HG02943 (cell line): ENCODE measurements at regions not wholly inside any gene's neighbourhood (a gene's known extent, or its start where the extent isn't known, plus 50 kb on each side); places are given as distances from the start of the nearest gene placed in this dataset.
"Not testable (repeated sequence)": the region's sequence is repeated elsewhere in the genome, so short reads cannot be mapped to it uniquely, and the experiment has no call there.

Source experiments
- ATAC-seq: cut with Tn5 transposase; IDR thresholded peaks from one replicate; pipeline ENCODE4 v1.9.1; 2021; ENCODE audit warnings: mild to moderate bottlenecking, low read depth, moderate library complexity; ENCODE audit not compliant: unreplicated experiment

- ATAC-seq, result no peak
Observed at GRCh38 chr7:156401617-156402016, 239.0 kb upstream of the RNF32 start.

GRCh38 chr7:156400046-156400445 is 240.5 kb upstream of the RNF32 start:
- ATAC-seq, result no peak

GRCh38 chr7:156397249-156397648 is 243.3 kb upstream of the RNF32 start:
- no peak for ATAC-seq

- no peak for ATAC-seq
Observed at GRCh38 chr7:156389116-156389692, 251.4 kb upstream of the RNF32 start.

GRCh38 chr7:156386097-156386496 is 254.5 kb upstream of the RNF32 start:
- no peak for ATAC-seq

GRCh38 chr7:156384706-156385105 is 255.9 kb upstream of the RNF32 start:
- ATAC-seq, result no peak

- no peak for ATAC-seq
Observed at GRCh38 chr7:156383526-156383925, 257.0 kb upstream of the RNF32 start.

- ATAC-seq, result no peak
Observed at GRCh38 chr7:156380261-156380660, 260.3 kb upstream of the RNF32 start.

- ATAC-seq, result no peak
Observed at GRCh38 chr7:156379324-156380070, 261.1 kb upstream of the RNF32 start.

- ATAC-seq, result no peak
Observed at GRCh38 chr7:156378806-156379205, 261.8 kb upstream of the RNF32 start.

GRCh38 chr7:156376317-156376716 is 264.3 kb upstream of the RNF32 start:
- no peak for ATAC-seq

- ATAC-seq, result no peak
Observed at GRCh38 chr7:156374335-156374734, 266.2 kb upstream of the RNF32 start.

GRCh38 chr7:156369929-156370328 is 270.6 kb upstream of the RNF32 start:
- not testable (repeated sequence) for ATAC-seq

- ATAC-seq, result no peak
Observed at GRCh38 chr7:156368053-156368843, 272.3 kb upstream of the RNF32 start.

- no peak for ATAC-seq
Observed at GRCh38 chr7:156363751-156364150, 276.8 kb upstream of the RNF32 start.

- no peak for ATAC-seq
Observed at GRCh38 chr7:156360835-156361234, 279.7 kb upstream of the RNF32 start.

GRCh38 chr7:156356551-156356950 is 284.0 kb upstream of the RNF32 start:
- no peak for ATAC-seq

GRCh38 chr7:156353352-156353751 is 287.2 kb upstream of the RNF32 start:
- no peak for ATAC-seq

GRCh38 chr7:156347703-156348248 is 292.8 kb upstream of the RNF32 start:
- not testable (repeated sequence) for ATAC-seq

- no peak for ATAC-seq
Observed at GRCh38 chr7:156347132-156347531, 293.4 kb upstream of the RNF32 start.

GRCh38 chr7:156344595-156344994 is 296.0 kb upstream of the RNF32 start:
- no peak for ATAC-seq
